Esophagus muscularis mucosa (tissue), 4 donors: ENCODE measurements at regions not wholly inside any gene's neighbourhood (a gene's known extent, or its start where the extent isn't known, plus 50 kb on each side); places are given as distances from the start of the nearest gene placed in this dataset.

Experiments
- DNase-seq: peaks from one replicate; pipeline ENCODE4 v3.0.0-alpha.2; 2017; ENCODE audit errors: extremely low spot score
- H3K27ac ChIP-seq, 4 donors: fragments of 200-600 bp; sonication (generic); replicated peaks in 1 of 4; 1 replicate in 3 of 4; 2 replicates in 1 of 4; pipeline ENCODE4 v1.5.1; 2016 to 2019; ENCODE audit warnings: mild to moderate bottlenecking in 1 of 4
- H3K27me3 ChIP-seq, 4 donors: fragments of 200-600 bp; sonication (generic); one replicate each; pipeline versions ENCODE4 v1.5.1 to v1.6.0; 2016 to 2019
- H3K36me3 ChIP-seq, 4 donors: fragments of 200-600 bp; sonication (generic); one replicate each; pipeline ENCODE4 v1.5.1; 2016 to 2019
- H3K4me1 ChIP-seq, 4 donors: fragments of 200-600 bp; sonication (generic); one replicate each; pipeline ENCODE4 v1.5.1; 2016 to 2019
- H3K4me3 ChIP-seq, 4 donors: fragments of 200-600 bp; sonication (generic); 1 replicate in 2 of 4; 2 replicates in 2 of 4; pipeline ENCODE4 v1.5.1; 2016 to 2019; ENCODE audit warnings: mild to moderate bottlenecking in 4 of 4, moderate library complexity in 1 of 4
- H3K9me3 ChIP-seq, 4 donors: fragments of 200-600 bp; sonication (generic); 1 replicate in 3 of 4; 2 replicates in 1 of 4; pipeline ENCODE4 v1.5.1; 2016 to 2019
- CTCF ChIP-seq, 3 experiments: fragments of 200-600 bp in 2 of 3; fragments of 450-650 bp in 1 of 3; sonication (generic) in 2 of 3; IDR thresholded peaks; one replicate each; pipeline ENCODE4 v1.5.1; 2017 to 2019; ENCODE audit warnings: antibody characterized with exemption in 3 of 3, mild to moderate bottlenecking in 2 of 3, moderate library complexity in 1 of 3
- EP300 ChIP-seq: sonication (generic); formaldehyde crosslinking; IDR thresholded peaks from one replicate; pipeline ENCODE4 v1.6.1; 2017; ENCODE audit warnings: antibody characterized with exemption
- POLR2A ChIP-seq: fragments of 450-650 bp; IDR thresholded peaks from one replicate; pipeline ENCODE4 v1.6.1; 2017; ENCODE audit warnings: antibody characterized with exemption, moderate library complexity, mild to moderate bottlenecking, low read depth
- POLR2AphosphoS5 ChIP-seq, 2 donors: sonication (generic); formaldehyde crosslinking; IDR thresholded peaks; one replicate each; pipeline ENCODE4 v1.6.1; 2017; ENCODE audit warnings: antibody characterized with exemption in 2 of 2
- WGBS: methylation state at CpG from one replicate; pipeline ENCODE4 v1.1.5; 2018; 5-methylcytosine and 5-hydroxymethylcytosine counted together
- intact Hi-C: fragments of 100-400 bp; cut with DNase I; formaldehyde crosslinking; loops from one replicate; pipeline ENCODE4 v1.15.1; 2023

- Histone ChIP-seq H3K27me3 (no peaks in the 10 kb centered on the region), H3K4me1 (peaks cover 0 to 12% (median 6%) of the 10 kb centered on the region in 4 donors), H3K4me3 (no peak overlapping the region), H3K27ac (no peak overlapping the region), H3K9me3 (no peaks in the 10 kb centered on the region), H3K36me3 (no peaks in the 10 kb centered on the region)
- 77% methylated on average over 2 of the region's 2 CpGs for WGBS
- intact Hi-C loops = no loop called here
- peak; percentile 66 for DNase-seq
- TF ChIP-seq CTCF (IDR thresholded peaks at IDR 0.05) (no peak), POLR2AphosphoS5 (IDR thresholded peaks at IDR 0.05) (no peak), POLR2A (no peak), EP300 (no peak)
Measured at GRCh38 chr4:185909972-185910371, 98.0 kb upstream of the SORBS2 start.

- H3K4me1 ChIP-seq = peaks cover 0 to 12% (median 6%) of the 10 kb centered on the region in 4 donors
- no peaks in the 10 kb centered on the region for H3K36me3 ChIP-seq
- DNase-seq = peak; percentile 72
- 90% methylated on average over 4 of the region's 4 CpGs for WGBS
- no peak for TF ChIP-seq POLR2A
- TF ChIP-seq EP300 = no peak
- no peak for TF ChIP-seq CTCF (IDR thresholded peaks at IDR 0.05)
- no peak for TF ChIP-seq POLR2AphosphoS5 (IDR thresholded peaks at IDR 0.05)
- H3K4me3 ChIP-seq = no peak overlapping the region
- no peaks in the 10 kb centered on the region for H3K9me3 ChIP-seq
- no peaks in the 10 kb centered on the region for H3K27me3 ChIP-seq
- intact Hi-C loops = no loop called here
- H3K27ac ChIP-seq = no peak overlapping the region
Measured at GRCh38 chr4:185911556-185912064, 99.6 kb upstream of the SORBS2 start.

- Histone ChIP-seq H3K9me3 (no peaks in the 10 kb centered on the region), H3K36me3 (no peaks in the 10 kb centered on the region), H3K4me1 (peaks cover 0 to 12% (median 6%) of the 10 kb centered on the region in 4 donors), H3K4me3 (no peak overlapping the region), H3K27me3 (no peaks in the 10 kb centered on the region), H3K27ac (no peak overlapping the region)
- 55% methylated on average over 4 of the region's 4 CpGs for WGBS
- TF ChIP-seq CTCF (IDR thresholded peaks at IDR 0.05) = no peak
- no peak for DNase-seq
- intact Hi-C loops = no loop called here
Measured at GRCh38 chr4:185912779-185913178, 100.8 kb upstream of the SORBS2 start.

- Histone ChIP-seq H3K27me3 (no peaks in the 10 kb centered on the region), H3K9me3 (no peaks in the 10 kb centered on the region), H3K27ac (no peak overlapping the region), H3K4me3 (no peak overlapping the region), H3K4me1 (peaks cover 0 to 12% (median 6%) of the 10 kb centered on the region in 4 donors), H3K36me3 (no peaks in the 10 kb centered on the region)
- 78% methylated on average over 11 of the region's 11 CpGs for WGBS
- intact Hi-C loops = no loop called here
- TF ChIP-seq POLR2A (no peak), CTCF (IDR thresholded peaks at IDR 0.05) (no peak), EP300 (no peak), POLR2AphosphoS5 (IDR thresholded peaks at IDR 0.05) (no peak)
- DNase-seq = peak; percentile 62
Measured at GRCh38 chr4:185914583-185915199, 102.7 kb upstream of the SORBS2 start.

- DNase-seq = peak; percentile 42
- intact Hi-C loops = no loop called here
- Histone ChIP-seq H3K27ac (no peak overlapping the region), H3K4me3 (no peak overlapping the region), H3K9me3 (no peaks in the 10 kb centered on the region), H3K4me1 (peaks cover 0 to 12% (median 6%) of the 10 kb centered on the region in 4 donors), H3K36me3 (no peaks in the 10 kb centered on the region), H3K27me3 (no peaks in the 10 kb centered on the region)
- WGBS = 47% methylated on average over 2 of the region's 2 CpGs
- TF ChIP-seq CTCF (IDR thresholded peaks at IDR 0.05) (no peak), POLR2A (no peak), EP300 (no peak), POLR2AphosphoS5 (IDR thresholded peaks at IDR 0.05) (no peak)
Measured at GRCh38 chr4:185915271-185915670, 103.3 kb upstream of the SORBS2 start.
